GM21576 (cell line): ENCODE measurements at regions not wholly inside any gene's neighbourhood (a gene's known extent, or its start where the extent isn't known, plus 50 kb on each side); places are given as distances from the start of the nearest gene placed in this dataset.

Experiments
- ATAC-seq: cut with Tn5 transposase; IDR thresholded peaks from one replicate; pipeline ENCODE4 v1.9.1; 2021; ENCODE audit warnings: mild to moderate bottlenecking, moderate library complexity; ENCODE audit not compliant: unreplicated experiment

DNA sequence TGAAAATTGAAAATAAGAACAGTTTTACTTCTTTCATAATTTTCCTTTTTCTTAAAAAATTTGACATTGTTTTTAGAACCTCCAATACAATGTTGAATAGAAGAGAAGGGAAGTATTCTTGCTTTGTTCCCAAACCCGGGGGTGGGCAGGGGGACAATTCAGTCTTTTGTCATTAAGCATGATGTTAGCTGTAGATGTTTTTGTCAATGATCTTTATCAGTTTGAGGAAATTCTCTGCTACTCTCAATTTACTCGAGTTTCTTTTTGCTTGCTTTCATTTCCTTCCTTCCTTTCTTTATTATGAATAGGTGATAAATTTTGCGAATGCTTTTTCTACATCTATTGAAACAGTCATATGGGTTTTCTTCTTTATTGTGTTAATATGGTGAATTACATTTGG lies 183.2 kb upstream of the FRMD6 start:
- no peak for ATAC-seq

DNA sequence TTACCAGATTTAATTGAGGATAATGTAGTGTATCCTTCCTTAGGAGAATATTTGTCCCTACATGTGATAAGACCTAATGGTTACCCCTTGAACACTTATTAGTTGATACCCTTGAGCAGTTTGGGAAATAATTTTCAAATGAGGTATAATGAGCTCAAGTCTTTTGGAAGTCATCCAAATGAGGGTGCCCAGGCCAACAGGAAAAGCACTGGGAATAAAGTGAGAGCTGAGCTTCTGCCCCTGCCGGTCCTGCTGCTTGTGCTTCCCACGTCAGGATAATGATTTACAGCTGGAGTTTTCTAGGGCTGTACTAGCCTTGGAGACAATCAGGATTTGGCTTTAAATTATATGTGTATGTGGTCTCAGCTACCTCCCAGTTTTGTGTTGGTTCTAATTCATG lies 178.8 kb upstream of the FRMD6 start:
- ATAC-seq = no peak

DNA sequence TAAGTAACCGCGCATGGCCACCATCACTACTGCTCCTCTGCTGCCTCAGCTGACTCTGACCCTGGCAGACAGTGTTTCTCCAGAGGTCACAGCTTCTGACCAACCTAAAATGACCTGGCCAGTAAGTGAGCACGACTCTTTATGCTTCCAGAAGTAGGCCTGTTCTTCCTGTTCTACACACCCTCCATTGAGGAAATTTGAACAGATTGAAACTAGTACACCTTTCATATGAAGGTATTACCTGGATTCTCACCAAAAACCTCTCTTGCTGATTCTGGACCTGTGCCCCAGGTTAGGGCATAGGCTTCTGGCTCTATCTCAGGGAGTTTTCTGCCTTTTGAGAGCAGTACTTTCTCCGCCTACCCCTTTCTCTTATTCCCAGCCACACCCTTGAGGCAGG lies 178.4 kb upstream of the FRMD6 start:
- ATAC-seq = no peak

DNA sequence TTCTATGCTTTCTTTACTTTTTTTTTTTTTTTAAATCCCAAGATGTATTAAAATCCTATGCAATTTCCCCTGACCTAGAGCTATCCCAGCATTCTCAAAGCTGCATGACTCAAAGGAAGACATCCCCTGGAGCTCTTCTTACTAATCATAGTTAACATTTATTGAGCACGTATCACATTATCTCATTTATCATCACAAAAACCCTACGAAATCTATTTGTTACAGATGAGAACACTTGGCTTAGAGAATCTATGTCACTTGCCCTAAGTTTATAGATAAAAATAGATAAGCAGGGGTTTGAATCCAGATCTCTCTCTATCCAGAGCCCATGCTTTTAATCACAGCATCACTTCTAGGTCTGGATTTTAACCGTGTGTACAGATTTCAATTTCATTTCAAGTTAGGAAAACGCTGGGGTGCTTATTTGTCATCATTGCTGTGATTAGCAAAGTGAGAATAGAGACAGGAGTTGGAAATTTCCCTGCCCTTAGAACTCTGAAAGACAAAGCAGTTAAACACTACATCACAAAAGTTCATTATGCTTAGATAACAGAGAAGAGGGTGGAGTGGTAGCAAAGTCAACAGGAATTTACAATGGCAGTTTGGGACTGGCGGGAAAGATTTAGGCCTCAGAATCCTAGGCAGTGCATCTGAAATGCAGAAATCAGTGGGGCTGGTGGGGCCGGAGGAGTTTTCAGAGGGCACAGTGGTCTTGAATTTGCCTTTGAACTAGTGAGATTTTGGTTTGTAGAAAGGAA lies 177.7 kb upstream of the FRMD6 start:
- no peak for ATAC-seq

DNA sequence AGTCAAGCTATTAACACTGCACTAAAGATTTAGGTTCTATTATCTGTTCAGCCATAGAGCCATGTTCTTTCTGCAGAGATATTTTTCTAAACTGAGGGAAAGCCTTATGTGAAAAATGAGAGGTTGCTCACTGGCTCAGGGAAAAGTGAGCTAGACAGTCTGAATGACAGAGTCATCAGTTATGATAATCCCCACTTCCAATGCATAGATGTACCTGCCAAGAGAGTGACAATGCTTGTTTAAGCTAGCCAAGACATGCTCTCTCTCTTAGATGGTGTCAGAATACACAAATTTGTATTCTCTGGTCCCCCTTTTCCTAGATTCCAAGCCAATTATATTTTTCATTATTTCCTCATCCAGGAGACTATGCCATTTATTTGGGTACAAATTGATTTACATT lies 176.9 kb upstream of the FRMD6 start:
- no peak for ATAC-seq

DNA sequence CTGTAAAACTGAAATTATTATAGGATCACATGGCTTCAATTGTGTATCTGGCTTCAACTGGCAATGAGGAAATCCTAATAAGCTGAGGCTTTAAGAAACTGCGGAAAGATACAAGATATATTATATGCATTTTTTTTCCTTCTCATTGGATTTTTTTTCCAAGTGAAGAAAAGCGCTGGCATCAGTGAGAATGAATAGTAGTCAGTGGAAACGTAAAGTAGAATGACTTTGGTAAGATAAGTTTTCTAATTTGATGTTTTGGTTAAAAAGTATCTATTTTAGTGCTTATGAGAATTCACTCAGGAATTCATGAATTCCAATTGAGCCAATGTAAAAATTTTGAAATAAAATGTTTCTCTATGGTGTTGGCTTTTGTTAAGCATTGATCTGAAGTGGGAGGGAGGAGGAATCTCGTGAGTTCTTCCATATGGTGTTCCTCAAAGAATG lies 173.5 kb upstream of the FRMD6 start:
- no peak for ATAC-seq

DNA sequence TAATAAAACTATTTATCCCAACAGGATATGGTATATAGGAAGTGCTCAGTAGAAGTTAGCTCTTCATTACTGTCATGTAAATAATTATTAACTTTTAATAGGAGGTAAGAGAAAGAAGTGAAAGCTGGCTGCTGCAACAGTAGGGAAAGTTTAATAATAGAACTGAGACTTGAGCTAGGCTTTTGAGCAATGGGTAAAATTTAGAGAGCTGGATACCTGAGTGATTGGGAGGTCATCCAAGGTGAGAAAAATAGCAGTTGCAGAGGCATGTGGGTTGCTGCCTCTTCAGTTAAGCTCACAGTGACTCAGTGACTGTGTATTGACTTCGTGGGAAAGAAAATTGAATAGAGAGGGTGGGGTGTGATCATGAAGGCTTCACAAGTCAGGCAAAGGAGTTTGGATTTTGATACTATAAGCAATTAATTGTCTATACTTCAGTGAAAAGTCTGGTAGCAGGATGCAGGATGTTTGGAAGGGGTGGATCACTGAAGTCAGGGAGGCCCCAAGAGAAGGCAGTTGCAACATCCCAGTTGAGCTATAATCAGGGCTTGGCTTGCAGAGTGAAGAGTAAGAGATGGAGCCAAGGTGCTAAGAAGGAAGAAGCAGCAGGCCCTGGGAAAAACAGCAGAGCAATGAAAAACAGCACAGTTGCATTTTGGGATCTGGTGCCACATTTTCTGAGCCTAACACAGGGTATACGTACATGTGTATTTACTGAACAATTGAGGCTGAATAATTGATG lies 172.0 kb upstream of the FRMD6 start:
- ATAC-seq = no peak

DNA sequence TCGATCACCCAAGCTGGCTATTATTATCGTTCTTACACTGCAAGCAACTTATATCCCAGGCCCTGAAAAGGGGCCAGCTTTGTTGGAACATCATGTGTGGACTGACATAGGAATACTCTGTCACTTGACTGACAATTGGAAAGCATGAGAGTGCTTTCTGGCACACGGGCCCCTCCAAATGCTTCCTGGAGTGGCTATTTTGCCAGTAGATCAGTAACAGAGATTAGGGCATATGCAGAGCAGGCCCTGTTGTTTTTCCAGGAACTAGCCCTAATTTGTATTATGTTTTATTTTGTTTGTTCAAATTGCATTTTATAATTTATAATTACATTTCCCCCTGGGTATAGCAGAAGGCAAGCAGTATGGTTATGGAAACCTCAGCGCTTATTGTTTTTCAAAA lies 170.1 kb upstream of the FRMD6 start:
- no peak for ATAC-seq

DNA sequence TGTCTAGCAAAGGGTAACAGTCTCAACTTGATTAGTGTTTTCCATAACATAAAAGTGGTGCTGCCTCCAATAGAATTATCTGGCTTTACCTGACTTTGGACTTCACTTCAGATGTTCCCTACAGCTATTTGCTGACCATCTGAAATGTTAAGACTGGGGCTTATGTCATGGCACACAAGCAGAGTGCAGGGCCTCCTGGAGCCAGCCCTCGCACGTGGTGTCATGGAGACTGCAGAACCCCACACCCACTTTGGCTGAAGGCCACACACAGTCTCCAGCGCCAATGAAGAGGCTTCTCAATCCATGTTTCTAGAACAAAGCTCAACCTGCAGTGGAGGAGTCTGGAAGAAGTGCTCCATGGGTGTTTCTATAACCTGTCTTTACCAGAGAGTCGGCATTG lies 169.6 kb upstream of the FRMD6 start:
- no peak for ATAC-seq

DNA sequence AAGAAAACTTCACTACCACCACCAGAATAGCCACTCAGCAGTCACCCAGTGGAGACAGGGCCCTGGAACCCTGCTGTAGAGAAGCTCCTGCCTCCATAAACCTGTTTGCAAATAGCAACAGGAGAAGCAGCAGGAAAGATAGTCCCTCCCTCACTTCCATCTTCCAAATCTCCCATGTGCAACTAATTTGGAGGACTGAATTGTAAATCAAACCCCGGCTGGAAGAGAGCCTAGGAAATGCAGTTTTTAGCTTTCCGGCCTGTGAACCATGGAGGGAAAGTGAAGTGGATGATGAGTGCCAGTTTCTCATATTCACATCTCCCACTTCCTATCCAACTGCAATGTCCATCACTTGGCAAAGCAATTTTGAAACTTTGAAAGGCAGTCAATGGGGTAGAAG lies 167.2 kb upstream of the FRMD6 start:
- no peak for ATAC-seq

DNA sequence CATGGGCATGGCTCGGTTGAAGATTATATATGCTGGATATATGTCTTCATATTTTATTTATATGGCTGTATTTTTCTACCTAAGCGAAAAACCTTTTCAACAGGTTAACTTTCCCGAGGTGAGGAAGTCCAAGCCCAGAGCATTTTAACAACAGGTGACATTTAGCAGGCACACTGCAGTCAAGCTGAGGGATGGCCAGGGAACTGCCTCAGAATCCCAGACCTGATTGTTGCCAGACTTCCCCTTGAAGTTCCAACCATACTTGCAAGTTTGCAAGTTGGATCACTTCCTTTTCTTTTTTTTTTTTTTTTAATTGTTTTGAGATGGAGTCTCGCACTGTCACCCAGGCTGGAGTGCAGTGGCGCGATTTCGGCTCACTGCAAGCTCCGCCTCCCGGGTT lies 166.0 kb upstream of the FRMD6 start:
- ATAC-seq = no peak

DNA sequence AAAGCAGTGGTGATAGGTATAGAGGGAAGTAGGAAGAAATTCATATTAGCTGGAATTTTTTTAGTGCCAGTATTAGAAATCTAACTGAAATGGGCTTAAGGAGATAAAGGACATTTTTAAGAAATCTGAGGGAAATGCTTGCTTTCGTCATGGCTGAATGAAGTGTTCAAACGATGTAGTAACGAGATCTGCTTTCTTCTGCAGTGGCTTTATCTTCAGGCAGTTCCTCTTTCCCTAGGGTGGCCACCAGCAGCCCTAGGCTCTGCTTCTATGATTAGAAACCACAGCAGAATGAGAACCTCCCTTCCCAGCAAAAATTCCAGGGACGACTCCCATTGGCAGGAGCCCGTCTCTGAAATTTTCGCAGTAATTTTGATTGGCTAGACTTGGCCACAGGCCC lies 163.9 kb upstream of the FRMD6 start:
- no peak for ATAC-seq

DNA sequence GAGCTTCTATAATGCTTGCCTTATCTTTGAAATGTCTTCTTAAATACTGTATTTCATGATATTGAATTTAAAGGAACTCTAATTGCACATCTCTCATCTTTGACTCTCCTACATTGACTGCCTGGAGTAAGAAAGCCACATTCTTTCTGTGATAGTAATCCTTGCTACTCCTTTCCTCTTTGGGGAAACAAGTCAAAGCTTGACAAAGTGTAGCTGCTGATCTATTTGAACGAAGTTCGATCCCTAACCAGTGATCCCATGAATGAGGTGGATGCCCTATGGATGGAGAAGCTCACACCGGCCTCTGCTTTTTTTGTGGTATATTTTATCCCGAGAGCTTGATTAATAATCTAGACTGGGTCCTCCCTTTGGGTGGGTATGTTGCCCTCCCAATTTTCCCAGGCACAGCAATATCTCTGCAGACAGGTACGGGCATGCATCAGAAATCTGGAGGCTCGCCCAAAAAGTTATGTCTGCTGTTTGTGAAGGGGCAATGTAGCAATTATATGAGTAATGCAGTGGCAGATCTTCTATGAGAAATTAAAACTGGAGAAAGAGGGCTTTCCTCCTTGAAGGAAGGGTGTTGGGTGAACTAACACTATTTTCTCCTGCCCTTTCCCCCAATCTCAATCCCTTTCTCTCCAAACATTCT lies 163.0 kb upstream of the FRMD6 start:
- ATAC-seq = no peak

DNA sequence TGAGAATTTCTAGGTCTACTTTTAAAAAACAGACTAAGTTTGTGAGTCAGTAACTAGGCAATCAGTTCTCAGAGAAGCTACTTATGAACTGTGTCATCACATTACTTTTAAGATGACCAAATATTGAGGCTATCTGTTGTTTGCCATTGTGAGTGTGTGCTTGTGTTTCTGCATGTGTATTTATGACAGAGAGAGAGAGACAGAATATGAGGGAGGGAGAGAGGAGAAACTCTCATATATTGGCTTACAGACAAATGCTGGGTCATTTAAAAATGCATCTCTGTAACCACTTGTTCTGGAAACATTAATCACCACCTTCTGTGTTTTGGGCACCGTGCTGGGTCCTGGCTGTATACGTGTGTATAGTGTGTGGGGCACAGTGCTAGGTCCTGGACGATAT lies 161.5 kb upstream of the FRMD6 start:
- no peak for ATAC-seq

DNA sequence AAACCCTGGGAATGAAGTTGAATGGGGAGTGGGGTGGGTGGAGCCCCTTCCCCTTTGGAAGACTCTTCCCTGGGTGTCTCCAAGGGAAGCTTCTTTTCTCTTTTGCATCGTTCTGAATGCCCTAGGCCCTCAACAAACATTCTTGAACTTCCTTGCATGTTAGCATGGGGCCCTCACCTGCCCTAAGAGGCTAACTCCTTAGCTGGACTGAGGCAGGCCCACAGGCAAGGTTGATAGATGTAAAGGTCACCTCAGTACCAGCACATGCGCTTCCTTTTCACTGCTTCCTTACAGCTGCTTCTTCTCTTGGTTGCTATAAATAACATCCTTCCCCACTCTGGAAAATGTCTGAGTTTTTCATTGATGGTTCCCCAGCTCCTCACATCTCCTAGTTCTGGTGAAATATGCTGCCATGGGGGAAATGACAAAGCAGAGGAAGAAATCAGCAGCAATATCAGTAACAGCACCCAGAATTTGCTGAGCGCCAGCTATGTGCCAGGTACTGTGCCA lies 160.6 kb upstream of the FRMD6 start:
- no peak for ATAC-seq

DNA sequence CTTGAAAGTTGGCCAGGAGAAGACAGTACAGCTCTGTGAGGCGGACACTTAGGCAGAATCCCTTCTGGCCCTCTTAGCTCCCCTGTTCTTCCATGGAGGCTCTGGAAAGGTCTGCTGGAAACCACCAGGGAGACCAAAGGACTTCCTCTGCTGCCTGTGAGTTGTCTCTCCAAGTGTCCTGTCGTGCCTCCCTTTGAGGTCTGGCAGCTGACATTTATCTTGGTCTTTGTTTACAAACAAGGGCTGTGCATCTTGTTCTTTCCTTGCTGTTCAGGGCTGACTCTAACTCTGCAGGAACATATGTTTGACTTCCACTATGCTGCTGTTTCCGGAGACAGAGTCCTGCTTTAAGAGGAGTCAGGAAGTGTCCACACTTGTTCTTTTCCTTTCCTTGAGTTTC lies 159.9 kb upstream of the FRMD6 start:
- ATAC-seq = no peak

DNA sequence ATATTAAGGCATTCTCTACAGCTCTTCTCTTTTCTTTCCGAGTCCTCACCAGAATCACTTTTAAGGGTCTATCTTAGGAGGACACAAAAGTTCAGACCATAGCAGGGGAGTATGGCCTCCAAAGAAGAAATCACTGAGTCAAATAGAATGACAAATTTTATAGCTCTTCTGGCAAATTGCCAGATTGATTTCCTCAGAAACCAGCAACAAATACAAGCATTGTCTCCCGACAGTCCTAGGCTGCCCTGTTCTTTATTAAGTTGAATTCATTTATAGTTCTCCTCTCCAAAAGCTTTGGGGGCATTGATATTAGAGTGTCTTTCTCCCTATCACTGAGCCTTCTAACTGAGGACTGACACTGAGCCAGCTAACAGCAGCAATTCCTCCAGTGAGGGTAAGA lies 156.4 kb upstream of the FRMD6 start:
- ATAC-seq = no peak

DNA sequence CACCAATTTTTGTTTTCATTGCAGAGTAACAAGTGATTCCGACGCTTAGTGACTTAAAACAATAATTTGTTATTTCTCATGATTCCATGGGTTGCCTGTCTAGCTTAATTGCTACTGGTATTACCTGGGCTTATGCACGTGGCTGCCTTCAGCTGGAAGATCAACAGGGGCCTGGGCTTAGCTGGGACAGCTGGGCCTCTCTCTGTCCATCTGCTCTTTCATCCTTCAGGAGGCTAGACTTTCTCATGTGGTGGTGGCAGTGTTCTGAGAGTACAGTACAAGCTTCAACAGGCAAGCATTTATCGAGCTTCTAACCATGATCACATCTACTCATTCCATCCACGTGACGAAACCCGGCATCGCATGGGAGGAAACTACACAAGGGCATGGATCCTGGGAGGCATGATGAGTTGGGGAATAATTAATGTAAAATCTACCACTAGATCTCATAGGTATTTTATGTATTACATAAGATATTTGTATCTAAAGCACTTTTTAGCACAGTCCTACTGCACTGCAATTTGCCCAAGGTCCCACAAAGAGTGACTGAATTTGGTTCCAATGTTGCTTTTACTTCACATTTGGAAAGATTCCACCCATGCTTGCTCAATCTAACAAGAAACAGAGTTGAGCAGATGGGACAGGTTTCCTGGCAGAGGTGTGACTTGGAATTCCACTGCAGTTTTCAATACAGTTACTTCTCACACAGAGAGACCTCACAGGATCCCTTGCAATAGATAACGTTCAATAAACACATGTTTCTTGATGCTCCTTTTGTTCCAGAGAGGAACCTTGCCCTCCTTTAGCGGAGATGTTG lies 153.1 kb upstream of the FRMD6 start:
- no peak for ATAC-seq

DNA sequence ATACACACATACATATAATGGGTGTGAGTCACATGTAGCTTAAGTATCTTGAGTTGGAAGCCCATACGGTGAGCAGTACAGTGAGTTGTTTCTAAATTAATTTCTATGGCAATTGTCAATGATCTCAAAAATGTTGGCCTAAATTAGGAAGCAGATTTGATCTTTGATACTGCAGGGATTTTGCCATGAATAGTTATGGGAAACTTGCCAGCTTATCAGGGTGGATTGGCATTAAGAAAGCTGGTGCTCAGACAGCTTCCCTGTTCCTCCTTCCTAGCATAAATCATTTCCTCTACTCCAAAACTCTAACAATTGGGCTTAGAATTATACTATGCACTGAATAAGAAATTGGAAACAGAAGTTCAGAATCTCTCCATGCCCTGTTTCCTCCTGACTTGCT lies 150.9 kb upstream of the FRMD6 start:
- ATAC-seq = no peak

DNA sequence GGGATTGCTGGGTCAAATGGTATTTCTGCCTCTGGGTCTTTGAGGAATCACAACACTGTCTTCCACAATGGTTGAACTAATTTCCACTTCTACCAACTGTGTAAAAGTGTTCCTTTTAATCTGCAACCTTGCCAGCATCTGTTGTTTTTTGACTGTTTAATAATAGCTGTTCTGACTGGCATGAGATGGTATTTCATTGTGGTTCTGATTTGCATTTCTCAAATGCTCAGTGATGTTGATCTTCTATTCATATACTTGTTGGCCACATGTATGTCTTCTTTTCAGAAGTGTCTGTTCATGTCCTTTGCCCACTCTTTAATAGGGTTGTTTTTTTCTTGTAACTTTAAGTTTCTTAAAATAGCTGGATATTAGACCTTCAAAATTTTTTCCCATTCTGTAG lies 150.0 kb upstream of the FRMD6 start:
- ATAC-seq = no peak

DNA sequence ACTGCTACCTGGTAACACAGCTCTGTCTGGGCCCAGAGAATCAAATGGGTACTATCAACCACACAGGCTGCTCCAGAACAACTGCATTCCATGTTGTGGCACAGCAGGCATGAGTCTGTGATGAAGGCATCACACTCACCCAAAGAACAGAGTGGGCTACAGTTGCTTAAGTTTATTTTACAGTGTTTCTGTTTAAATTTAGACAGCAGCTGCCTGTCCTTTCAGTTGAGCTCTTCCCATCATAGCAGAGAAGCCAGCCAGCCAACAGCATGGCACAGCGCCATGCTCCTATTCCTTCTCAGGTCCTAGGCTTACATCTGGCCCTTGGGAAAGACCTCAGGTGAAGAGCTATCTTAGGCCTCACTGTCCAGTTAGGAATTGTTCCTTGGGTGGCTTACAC lies 147.0 kb upstream of the FRMD6 start:
- no peak for ATAC-seq
